ENCODE measurements at regions not wholly inside any gene's neighbourhood (a gene's known extent, or its start where the extent isn't known, plus 50 kb on each side); places are given as distances from the start of the nearest gene placed in this dataset.

GRCh38 chr2:66915237-66915636 lies 480.3 kb downstream of the MEIS1 start:
- Histone ChIP-seq H3K27me3 (ENCODE audit: control insufficient read depth in 2 of 2, insufficient read depth in 2 of 2, low read length in 2 of 2) (peaks cover 0 to 3% of the 10 kb centered on the region in 2 experiments), H3K4me2 (ENCODE audit: insufficient read depth, low read length) (no peak overlapping the region), H3K79me2 (ENCODE audit: control insufficient read depth, insufficient read depth, low read length) (no peaks in the 10 kb centered on the region), H2AFZ (ENCODE audit: low read depth, low read length) (no peak overlapping the region), H3K27ac (ENCODE audit: insufficient read depth, low read depth, low read length) (no peak overlapping the region), H3K36me3 (ENCODE audit: control insufficient read depth in 2 of 2, extremely low read depth in 1 of 2, insufficient read depth in 2 of 2, low read length in 2 of 2) (no peaks in the 10 kb centered on the region), H3K4me1 (ENCODE audit: control insufficient read depth, extremely low read depth, insufficient read depth, low read length) (no peaks in the 10 kb centered on the region), H3K9me3 (replicated peaks; ENCODE audit: control insufficient read depth, insufficient read depth, low read length) (no peaks in the 10 kb centered on the region), H3K9ac (replicated peaks; ENCODE audit: extremely low read depth, insufficient read depth, low read length) (no peak overlapping the region), H3K4me3 (replicated peaks in 1 of 3; ENCODE audit: insufficient read depth in 1 of 3, low read depth in 1 of 3, low read length in 3 of 3) (no peak overlapping the region), H3K9me1 (replicated peaks; ENCODE audit: control insufficient read depth, extremely low read depth, insufficient read depth, low read length) (no peaks in the 10 kb centered on the region), H4K20me1 (replicated peaks; ENCODE audit: control insufficient read depth, extremely low read depth, insufficient read depth, low read length) (no peaks in the 10 kb centered on the region)
- FAIRE-seq (no peak), DNase-seq (ENCODE audit: low read depth, low spot score) (no peak)
- no TSS peak for BruUV-seq (replicated peaks)
- intact Hi-C loops (cut with micrococcal nuclease) = no loop called here
- dilution Hi-C loops (cut with MboI; ENCODE audit: extremely low pct_ligation_motif_present, low sequenced_read_pairs) = no loop called here
- ChIA-PET CTCF (interaction anchor here (1.0 kb wide), 1 partner anchor 42 kb away, joined by 3 read pairs; no protein-coding TSS in a partner anchor), POLR2A (no interaction called here)
- TF ChIP-seq FOS (IDR thresholded peaks at IDR 0.05; ENCODE audit: borderline replicate concordance, insufficient read depth, low read length) = no peak

- dilution Hi-C loops (cut with MboI; ENCODE audit: extremely low pct_ligation_motif_present, low sequenced_read_pairs) = no loop called here
- no peak for DNase-seq (ENCODE audit: low read depth, low spot score)
Observed at GRCh38 chr2:66919286-66919685, 477.8 kb upstream of the ETAA1 start.

More at GRCh38 chr2:66919286-66919685, 477.8 kb upstream of the ETAA1 start:
- Histone ChIP-seq H3K9ac (replicated peaks; ENCODE audit: extremely low read depth, insufficient read depth, low read length) (no peak overlapping the region), H3K9me1 (replicated peaks; ENCODE audit: control insufficient read depth, extremely low read depth, insufficient read depth, low read length) (no peaks in the 10 kb centered on the region), H3K27me3 (ENCODE audit: control insufficient read depth in 2 of 2, insufficient read depth in 2 of 2, low read length in 2 of 2) (no peaks in the 10 kb centered on the region), H3K27ac (ENCODE audit: insufficient read depth, low read depth, low read length) (no peak overlapping the region), H3K4me1 (ENCODE audit: control insufficient read depth, extremely low read depth, insufficient read depth, low read length) (no peaks in the 10 kb centered on the region), H3K4me3 (replicated peaks in 1 of 3; ENCODE audit: insufficient read depth in 1 of 3, low read depth in 1 of 3, low read length in 3 of 3) (no peak overlapping the region), H3K79me2 (ENCODE audit: control insufficient read depth, insufficient read depth, low read length) (no peaks in the 10 kb centered on the region), H2AFZ (ENCODE audit: low read depth, low read length) (no peak overlapping the region), H4K20me1 (replicated peaks; ENCODE audit: control insufficient read depth, extremely low read depth, insufficient read depth, low read length) (no peaks in the 10 kb centered on the region), H3K9me3 (replicated peaks; ENCODE audit: control insufficient read depth, insufficient read depth, low read length) (no peaks in the 10 kb centered on the region), H3K36me3 (ENCODE audit: control insufficient read depth in 2 of 2, extremely low read depth in 1 of 2, insufficient read depth in 2 of 2, low read length in 2 of 2) (no peaks in the 10 kb centered on the region), H3K4me2 (ENCODE audit: insufficient read depth, low read length) (no peak overlapping the region)
- intact Hi-C loops (cut with micrococcal nuclease) = no loop called here
- FAIRE-seq = no peak
- ChIA-PET POLR2A (no interaction called here), CTCF (no interaction called here)
- no peak for TF ChIP-seq GATA2 (IDR thresholded peaks at IDR 0.05; ENCODE audit: insufficient read depth, insufficient read length, low read depth, low read length)
- no peak for TF ChIP-seq MYC (IDR thresholded peaks at IDR 0.05; ENCODE audit: low read depth, low read length)
- no peak for TF ChIP-seq JUN (IDR thresholded peaks at IDR 0.05; ENCODE audit: borderline replicate concordance, insufficient read depth, insufficient read length, low read depth)
- no peak for TF ChIP-seq FOS (IDR thresholded peaks at IDR 0.05; ENCODE audit: borderline replicate concordance, insufficient read depth, low read length)
- TF ChIP-seq MAX (IDR thresholded peaks at IDR 0.05; ENCODE audit: insufficient read depth, insufficient read length) = no peak
- no peak for TF ChIP-seq CTCF (IDR thresholded peaks at IDR 0.05; ENCODE audit: extremely low read depth in 1 of 2, insufficient read depth in 1 of 2, low read depth in 1 of 2, low read length in 2 of 2)
- TF ChIP-seq EZH2 (IDR thresholded peaks at IDR 0.05; ENCODE audit: borderline replicate concordance, low read depth, low read length, severe bottlenecking) = no peak
- TF ChIP-seq POLR2AphosphoS5 (IDR thresholded peaks at IDR 0.05; ENCODE audit: insufficient read depth, low read depth, low read length) = no peak
- TF ChIP-seq POLR2A (IDR thresholded peaks at IDR 0.05; ENCODE audit: low read depth, low read length) = no peak
- BruUV-seq (replicated peaks) = no TSS peak

All from endothelial cell of umbilical vein (primary cell).